Ovary (tissue), 3 donors: ENCODE measurements at regions not wholly inside any gene's neighbourhood (a gene's known extent, or its start where the extent isn't known, plus 50 kb on each side); places are given as distances from the start of the nearest gene placed in this dataset.

ENCODE experiments used
- EP300 ChIP-seq: sonication (generic); formaldehyde crosslinking; IDR thresholded peaks from one replicate; pipeline ENCODE4 v1.6.1; 2017; ENCODE audit warnings: antibody characterized with exemption
- TF ChIP-seq, protein P1 (sequence below), 3 donors: fragments of 450-650 bp in 2 of 3; fragments of 200-600 bp in 1 of 3; IDR thresholded peaks; one replicate each; pipeline versions ENCODE4 v1.5.1 to v1.8.0; 2016 to 2022; ENCODE audit warnings: antibody characterized with exemption in 3 of 3, mild to moderate bottlenecking in 1 of 3
- donor health status: DM: no; HTN: no; CAD: no.

GRCh38 chr6:134830194-134830593, 119.7 kb downstream of the ALDH8A1 start:
- TF ChIP-seq, protein P1, sequence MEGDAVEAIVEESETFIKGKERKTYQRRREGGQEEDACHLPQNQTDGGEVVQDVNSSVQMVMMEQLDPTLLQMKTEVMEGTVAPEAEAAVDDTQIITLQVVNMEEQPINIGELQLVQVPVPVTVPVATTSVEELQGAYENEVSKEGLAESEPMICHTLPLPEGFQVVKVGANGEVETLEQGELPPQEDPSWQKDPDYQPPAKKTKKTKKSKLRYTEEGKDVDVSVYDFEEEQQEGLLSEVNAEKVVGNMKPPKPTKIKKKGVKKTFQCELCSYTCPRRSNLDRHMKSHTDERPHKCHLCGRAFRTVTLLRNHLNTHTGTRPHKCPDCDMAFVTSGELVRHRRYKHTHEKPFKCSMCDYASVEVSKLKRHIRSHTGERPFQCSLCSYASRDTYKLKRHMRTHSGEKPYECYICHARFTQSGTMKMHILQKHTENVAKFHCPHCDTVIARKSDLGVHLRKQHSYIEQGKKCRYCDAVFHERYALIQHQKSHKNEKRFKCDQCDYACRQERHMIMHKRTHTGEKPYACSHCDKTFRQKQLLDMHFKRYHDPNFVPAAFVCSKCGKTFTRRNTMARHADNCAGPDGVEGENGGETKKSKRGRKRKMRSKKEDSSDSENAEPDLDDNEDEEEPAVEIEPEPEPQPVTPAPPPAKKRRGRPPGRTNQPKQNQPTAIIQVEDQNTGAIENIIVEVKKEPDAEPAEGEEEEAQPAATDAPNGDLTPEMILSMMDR (IDR thresholded peaks at IDR 0.05): no peak
- no peak for TF ChIP-seq EP300
